GM12873 (cell line): ENCODE measurements at regions not wholly inside any gene's neighbourhood (a gene's known extent, or its start where the extent isn't known, plus 50 kb on each side); places are given as distances from the start of the nearest gene placed in this dataset.

Experiments
- TF ChIP-seq, protein P1 (sequence below): IDR thresholded peaks from 2 replicates; pipeline ENCODE4 v1.5.1; 2012; ENCODE audit warnings: low read depth, mild to moderate bottlenecking, moderate library complexity, low read length, control low read depth; ENCODE audit not compliant: insufficient read depth; ENCODE audit errors: missing control alignments

DNA sequence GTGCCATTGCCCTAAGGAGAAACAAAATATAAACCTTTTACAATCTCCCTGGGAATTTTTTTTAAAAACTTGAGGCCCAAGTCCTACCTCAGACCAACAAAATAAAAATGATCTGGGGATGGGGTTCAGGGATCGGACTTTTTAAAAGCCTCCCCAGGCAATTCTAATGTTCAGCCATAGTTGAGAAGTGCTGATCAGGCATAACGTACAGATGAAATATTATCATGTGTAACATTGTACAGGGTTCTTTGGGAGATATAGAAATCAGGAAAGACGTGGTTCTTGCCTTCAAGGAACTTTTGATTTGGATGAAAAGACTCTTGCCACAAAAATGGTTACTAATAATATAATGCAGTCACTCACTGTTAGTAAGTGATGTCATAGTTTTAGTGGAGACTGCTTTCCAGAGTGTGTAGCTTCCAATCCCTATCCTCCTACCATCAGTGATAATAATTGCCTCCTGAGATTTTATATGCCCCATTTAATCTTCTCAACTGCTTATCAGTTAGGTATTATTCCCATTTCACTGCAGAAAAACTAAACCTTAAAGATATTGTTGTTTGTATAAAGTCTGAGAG lies 135.6 kb downstream of the BRMS1L start:
- TF ChIP-seq, protein P1, sequence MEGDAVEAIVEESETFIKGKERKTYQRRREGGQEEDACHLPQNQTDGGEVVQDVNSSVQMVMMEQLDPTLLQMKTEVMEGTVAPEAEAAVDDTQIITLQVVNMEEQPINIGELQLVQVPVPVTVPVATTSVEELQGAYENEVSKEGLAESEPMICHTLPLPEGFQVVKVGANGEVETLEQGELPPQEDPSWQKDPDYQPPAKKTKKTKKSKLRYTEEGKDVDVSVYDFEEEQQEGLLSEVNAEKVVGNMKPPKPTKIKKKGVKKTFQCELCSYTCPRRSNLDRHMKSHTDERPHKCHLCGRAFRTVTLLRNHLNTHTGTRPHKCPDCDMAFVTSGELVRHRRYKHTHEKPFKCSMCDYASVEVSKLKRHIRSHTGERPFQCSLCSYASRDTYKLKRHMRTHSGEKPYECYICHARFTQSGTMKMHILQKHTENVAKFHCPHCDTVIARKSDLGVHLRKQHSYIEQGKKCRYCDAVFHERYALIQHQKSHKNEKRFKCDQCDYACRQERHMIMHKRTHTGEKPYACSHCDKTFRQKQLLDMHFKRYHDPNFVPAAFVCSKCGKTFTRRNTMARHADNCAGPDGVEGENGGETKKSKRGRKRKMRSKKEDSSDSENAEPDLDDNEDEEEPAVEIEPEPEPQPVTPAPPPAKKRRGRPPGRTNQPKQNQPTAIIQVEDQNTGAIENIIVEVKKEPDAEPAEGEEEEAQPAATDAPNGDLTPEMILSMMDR = no peak

DNA sequence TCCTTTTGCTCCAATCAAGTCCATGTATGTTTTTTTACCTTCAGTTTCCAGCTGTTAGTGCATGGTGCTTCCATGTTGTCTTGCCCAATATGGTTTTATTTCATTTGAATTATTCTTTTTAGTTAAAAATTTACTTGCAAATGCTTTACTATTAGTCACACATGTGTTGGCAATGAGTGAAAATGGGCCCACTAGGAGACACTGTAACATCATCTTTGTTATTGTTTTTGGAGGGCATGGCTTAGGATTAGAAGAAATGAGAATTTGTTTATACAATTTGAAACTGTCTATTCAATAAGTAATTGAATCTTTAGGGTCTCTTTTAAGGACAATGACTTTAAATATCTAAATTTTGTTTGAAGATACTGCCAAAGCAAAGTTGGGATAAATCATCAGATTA lies 133.7 kb downstream of the BRMS1L start:
- TF ChIP-seq, protein P1 = no peak

DNA sequence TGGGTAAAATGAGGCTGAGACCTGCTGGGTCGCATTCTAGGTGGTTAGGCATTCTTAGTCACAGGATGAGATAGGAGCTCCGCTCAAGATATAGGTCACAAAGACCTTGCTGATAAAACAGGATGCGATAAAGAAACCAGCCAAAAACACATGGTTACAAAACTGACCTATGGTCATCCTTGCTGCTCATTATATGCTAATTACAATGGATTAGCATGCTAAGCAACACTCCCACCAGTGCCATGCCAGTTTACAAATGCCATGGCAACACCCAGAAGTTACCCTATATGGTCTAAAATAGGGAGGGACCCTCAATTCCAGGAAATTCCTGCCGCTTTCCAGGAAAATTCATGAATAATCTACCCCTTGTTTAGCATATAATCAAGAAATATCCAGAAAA lies 132.4 kb downstream of the BRMS1L start:
- TF ChIP-seq, protein P1 = no peak

DNA sequence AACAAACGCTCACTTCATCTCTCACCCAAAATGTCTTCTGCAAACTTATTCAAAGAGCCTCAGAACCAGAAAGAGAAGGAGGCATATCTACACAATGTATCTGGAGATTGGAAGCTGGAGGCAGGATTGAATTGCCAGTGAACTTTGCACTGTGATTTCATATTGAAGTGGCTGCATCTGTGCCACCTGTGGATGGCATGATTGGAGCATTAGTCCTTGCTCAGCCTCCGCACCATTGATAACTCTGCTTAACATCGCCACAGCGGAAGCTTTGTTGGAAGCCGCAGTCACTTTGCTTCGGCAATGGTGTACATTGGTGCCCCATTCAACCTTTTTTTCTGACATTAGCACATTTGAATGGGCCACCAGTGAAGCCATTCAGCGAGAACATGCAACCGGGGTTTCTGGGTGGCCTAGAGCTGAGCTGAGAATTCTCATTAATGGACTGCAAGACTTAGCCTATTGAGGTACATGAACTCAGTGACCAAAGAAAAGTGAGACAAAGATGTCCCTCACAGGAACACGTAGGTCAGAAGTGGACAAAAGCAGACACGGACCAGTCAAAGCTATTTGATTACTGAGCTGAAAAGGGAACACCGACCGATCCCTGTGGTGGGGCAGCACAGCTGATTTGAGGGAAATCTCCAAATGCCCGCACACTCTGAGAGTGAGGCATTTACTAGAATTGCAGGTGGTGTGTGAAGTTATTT lies 130.4 kb downstream of the BRMS1L start:
- TF ChIP-seq, protein P1 = no peak

DNA sequence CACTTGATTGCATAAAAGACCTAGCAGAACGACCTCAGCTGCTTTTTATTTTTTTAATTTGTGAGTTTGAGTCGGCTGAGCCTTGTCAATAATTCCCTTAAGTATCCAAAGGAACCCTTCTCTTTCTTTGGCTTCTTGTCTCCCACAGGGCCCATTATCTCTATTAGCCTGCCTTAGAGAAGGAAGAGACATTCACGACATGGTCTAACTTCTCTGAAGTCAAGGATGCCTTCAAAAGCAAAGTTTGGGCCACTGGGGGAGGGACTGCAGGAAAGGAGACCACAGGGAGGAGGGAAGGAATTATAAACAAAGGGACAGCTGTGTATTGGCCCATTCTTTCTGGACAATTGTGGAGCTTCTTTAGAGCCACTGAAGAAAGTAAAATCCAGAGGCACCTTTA lies 126.4 kb downstream of the BRMS1L start:
- TF ChIP-seq, protein P1 = no peak

DNA sequence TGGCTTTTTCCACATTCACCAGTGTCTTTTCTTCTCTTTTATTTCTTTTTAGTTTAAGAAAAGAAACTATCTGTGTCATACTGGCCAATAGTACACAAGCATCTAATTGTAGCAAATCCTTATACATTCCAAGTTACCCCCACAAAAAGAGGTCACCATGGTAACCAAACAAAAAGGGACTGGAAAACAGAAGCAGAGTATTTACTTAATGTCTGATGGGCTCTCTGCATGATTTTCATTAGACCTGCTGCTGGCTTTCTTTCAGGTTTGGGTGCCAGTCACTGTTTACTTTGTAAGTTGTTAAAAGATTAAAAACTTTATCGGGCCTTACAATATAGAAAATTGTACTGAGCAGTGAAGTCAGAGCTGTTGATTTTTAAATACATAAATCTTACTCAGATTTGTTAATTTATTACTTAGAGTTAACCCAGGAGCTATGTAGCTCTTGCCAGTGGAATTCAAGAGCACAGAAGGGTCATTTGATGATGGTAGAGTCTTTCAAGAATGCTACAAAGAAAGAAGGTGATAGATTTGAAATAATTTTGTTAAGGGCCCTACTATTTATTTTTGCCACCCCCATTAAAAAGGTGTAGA lies 123.9 kb downstream of the BRMS1L start:
- TF ChIP-seq, protein P1 = no peak

DNA sequence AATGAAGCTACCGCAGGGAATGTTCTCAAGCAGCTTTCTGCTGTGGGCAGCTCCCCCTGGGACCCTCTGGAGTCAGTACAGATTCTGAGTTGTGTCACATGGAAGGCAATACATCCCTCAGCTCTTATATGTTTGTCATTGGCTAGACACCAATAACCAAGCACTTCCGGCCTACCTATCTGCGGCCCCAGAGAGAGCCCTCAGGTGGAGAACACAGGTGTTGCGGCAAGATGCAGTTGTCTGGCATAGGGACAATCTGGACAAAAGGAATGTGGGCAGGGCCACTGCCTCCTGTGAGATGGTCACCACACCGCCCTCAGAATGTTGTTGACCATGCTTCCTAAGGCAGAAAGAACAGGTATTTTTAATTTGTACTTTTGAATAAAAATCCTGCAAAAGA lies 118.7 kb downstream of the BRMS1L start:
- TF ChIP-seq, protein P1 = peak; percentile 64
